ENCODE measurements at regions not wholly inside any gene's neighbourhood (a gene's known extent, or its start where the extent isn't known, plus 50 kb on each side); places are given as distances from the start of the nearest gene placed in this dataset.

DNA sequence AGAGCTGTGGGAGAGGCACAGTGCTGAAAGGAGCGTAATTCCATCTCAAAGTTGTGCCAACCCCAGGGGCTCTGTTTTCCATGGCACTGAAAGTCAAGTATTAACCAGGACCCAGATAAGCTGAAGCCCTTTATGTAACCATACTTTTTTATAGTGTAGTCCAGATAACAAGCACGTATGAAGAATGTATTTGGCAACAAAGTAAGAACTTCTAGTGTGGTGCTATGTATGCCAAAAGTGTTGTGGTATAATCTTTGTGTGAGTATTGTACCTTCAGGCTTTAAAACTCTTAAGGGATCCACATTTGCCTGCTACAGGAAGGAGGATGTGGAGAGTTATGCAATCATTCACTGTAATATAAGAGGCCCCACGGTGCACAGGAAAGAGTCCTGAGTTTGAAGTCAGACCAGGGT, 129.4 kb downstream of the IBTK start:
- H3K9ac ChIP-seq (replicated peaks; ENCODE audit: extremely low read depth, insufficient read depth, low read length), result no peak overlapping the region
- dilution Hi-C loops (cut with MboI; ENCODE audit: extremely low pct_ligation_motif_present, low sequenced_read_pairs), result no loop called here
- no peak for DNase-seq (ENCODE audit: low read depth, low spot score)
- no peaks in the 10 kb centered on the region for H3K36me3 ChIP-seq (ENCODE audit: control insufficient read depth in 2 of 2, extremely low read depth in 1 of 2, insufficient read depth in 2 of 2, low read length in 2 of 2)
- TF ChIP-seq JUN (IDR thresholded peaks at IDR 0.05; ENCODE audit: borderline replicate concordance, insufficient read depth, insufficient read length, low read depth) (no peak), EZH2 (IDR thresholded peaks at IDR 0.05; ENCODE audit: borderline replicate concordance, low read depth, low read length, severe bottlenecking) (no peak), GATA2 (IDR thresholded peaks at IDR 0.05; ENCODE audit: insufficient read depth, insufficient read length, low read depth, low read length) (no peak)
- no peaks in the 10 kb centered on the region for H3K27me3 ChIP-seq (ENCODE audit: control insufficient read depth in 2 of 2, insufficient read depth in 2 of 2, low read length in 2 of 2)
- no peaks in the 10 kb centered on the region for H3K9me1 ChIP-seq (replicated peaks; ENCODE audit: control insufficient read depth, extremely low read depth, insufficient read depth, low read length)
- H3K4me1 ChIP-seq (ENCODE audit: control insufficient read depth, extremely low read depth, insufficient read depth, low read length), result no peaks in the 10 kb centered on the region
- no peak for FAIRE-seq
- POLR2A ChIA-PET, result no interaction called here
- H3K79me2 ChIP-seq (ENCODE audit: control insufficient read depth, insufficient read depth, low read length), result no peaks in the 10 kb centered on the region
- CTCF ChIA-PET, result no interaction called here
- no peaks in the 10 kb centered on the region for H3K9me3 ChIP-seq (replicated peaks; ENCODE audit: control insufficient read depth, insufficient read depth, low read length)
- no peak overlapping the region for H3K27ac ChIP-seq (ENCODE audit: insufficient read depth, low read depth, low read length)
- H3K4me2 ChIP-seq (ENCODE audit: insufficient read depth, low read length), result no peak overlapping the region
- no TSS peak for BruUV-seq (replicated peaks)
- no peaks in the 10 kb centered on the region for H4K20me1 ChIP-seq (replicated peaks; ENCODE audit: control insufficient read depth, extremely low read depth, insufficient read depth, low read length)
- intact Hi-C loops (cut with micrococcal nuclease), result no loop called here
- no peak overlapping the region for H3K4me3 ChIP-seq (replicated peaks in 1 of 3; ENCODE audit: insufficient read depth in 1 of 3, low read depth in 1 of 3, low read length in 3 of 3)
- H2AFZ ChIP-seq (ENCODE audit: low read depth, low read length), result no peak overlapping the region

- no peak for TF ChIP-seq JUN (IDR thresholded peaks at IDR 0.05; ENCODE audit: borderline replicate concordance, insufficient read depth, insufficient read length, low read depth)
- no peak for TF ChIP-seq GATA2 (IDR thresholded peaks at IDR 0.05; ENCODE audit: insufficient read depth, insufficient read length, low read depth, low read length)
- no peak for TF ChIP-seq EZH2 (IDR thresholded peaks at IDR 0.05; ENCODE audit: borderline replicate concordance, low read depth, low read length, severe bottlenecking)
- TF ChIP-seq POLR2AphosphoS5 (IDR thresholded peaks at IDR 0.05; ENCODE audit: insufficient read depth, low read depth, low read length), result no peak
- TF ChIP-seq POLR2A (IDR thresholded peaks at IDR 0.05; ENCODE audit: low read depth, low read length), result no peak
- no peak for TF ChIP-seq MYC (IDR thresholded peaks at IDR 0.05; ENCODE audit: low read depth, low read length)
- TF ChIP-seq FOS (IDR thresholded peaks at IDR 0.05; ENCODE audit: borderline replicate concordance, insufficient read depth, low read length), result no peak
- TF ChIP-seq, protein P1, sequence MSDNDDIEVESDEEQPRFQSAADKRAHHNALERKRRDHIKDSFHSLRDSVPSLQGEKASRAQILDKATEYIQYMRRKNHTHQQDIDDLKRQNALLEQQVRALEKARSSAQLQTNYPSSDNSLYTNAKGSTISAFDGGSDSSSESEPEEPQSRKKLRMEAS (IDR thresholded peaks at IDR 0.05; ENCODE audit: insufficient read depth, insufficient read length), result no peak
- no peak for TF ChIP-seq CTCF (IDR thresholded peaks at IDR 0.05; ENCODE audit: extremely low read depth in 1 of 2, insufficient read depth in 1 of 2, low read depth in 1 of 2, low read length in 2 of 2)
- Histone ChIP-seq H3K4me2 (ENCODE audit: insufficient read depth, low read length) (no peak overlapping the region), H3K9me1 (replicated peaks; ENCODE audit: control insufficient read depth, extremely low read depth, insufficient read depth, low read length) (no peaks in the 10 kb centered on the region), H2AFZ (ENCODE audit: low read depth, low read length) (no peak overlapping the region), H4K20me1 (replicated peaks; ENCODE audit: control insufficient read depth, extremely low read depth, insufficient read depth, low read length) (no peaks in the 10 kb centered on the region), H3K27me3 (ENCODE audit: control insufficient read depth in 2 of 2, insufficient read depth in 2 of 2, low read length in 2 of 2) (no peaks in the 10 kb centered on the region), H3K79me2 (ENCODE audit: control insufficient read depth, insufficient read depth, low read length) (no peaks in the 10 kb centered on the region), H3K9ac (replicated peaks; ENCODE audit: extremely low read depth, insufficient read depth, low read length) (no peak overlapping the region), H3K4me3 (replicated peaks in 1 of 3; ENCODE audit: insufficient read depth in 1 of 3, low read depth in 1 of 3, low read length in 3 of 3) (no peak overlapping the region), H3K4me1 (ENCODE audit: control insufficient read depth, extremely low read depth, insufficient read depth, low read length) (no peaks in the 10 kb centered on the region), H3K9me3 (replicated peaks; ENCODE audit: control insufficient read depth, insufficient read depth, low read length) (no peaks in the 10 kb centered on the region), H3K36me3 (ENCODE audit: control insufficient read depth in 2 of 2, extremely low read depth in 1 of 2, insufficient read depth in 2 of 2, low read length in 2 of 2) (no peaks in the 10 kb centered on the region), H3K27ac (ENCODE audit: insufficient read depth, low read depth, low read length) (no peak overlapping the region)
- BruUV-seq (replicated peaks), result no TSS peak
- CTCF ChIA-PET, result no interaction called here
- intact Hi-C loops (cut with micrococcal nuclease) (no loop called here), dilution Hi-C loops (cut with MboI; ENCODE audit: extremely low pct_ligation_motif_present, low sequenced_read_pairs) (no loop called here)
- FAIRE-seq (no peak), DNase-seq (ENCODE audit: low read depth, low spot score) (no peak)
- POLR2A ChIA-PET, result no interaction called here
These were observed 132.8 kb downstream of the IBTK start for GRCh38 chr6:82114748-82115147.

All from endothelial cell of umbilical vein (primary cell).